ENCODE measurements at regions not wholly inside any gene's neighbourhood (a gene's known extent, or its start where the extent isn't known, plus 50 kb on each side); places are given as distances from the start of the nearest gene placed in this dataset.

GRCh38 chr5:57348376-57349140, 134.1 kb downstream of the ACTBL2 start:
- 51 to 52% methylated on average over 7 of the region's 7 CpGs for WGBS, 2 experiments (ENCODE audit: low coverage in 1 of 2, low lambda C conversion rate in 2 of 2, missing lambda C conversion rate in 2 of 2)
- H3K27me3 ChIP-seq (replicated peaks; ENCODE audit: insufficient read depth): no peaks in the 10 kb centered on the region
- DNase-seq: no peak
- no peaks in the 10 kb centered on the region for H3K9me2 ChIP-seq (ENCODE audit: insufficient read depth)
- H4K20me1 ChIP-seq (ENCODE audit: insufficient read depth): no peaks in the 10 kb centered on the region
- H3K4me3 ChIP-seq: no peak overlapping the region
- no peaks in the 10 kb centered on the region for H3K9me3 ChIP-seq (ENCODE audit: low read depth)
- H3K79me2 ChIP-seq (ENCODE audit: insufficient read depth): no peaks in the 10 kb centered on the region
- in situ Hi-C loops (cut with MboI): no loop called here
- H3K4me1 ChIP-seq (ENCODE audit: insufficient read depth): no peaks in the 10 kb centered on the region; the same call in 1 of the 2 replicates
- no peak for TF ChIP-seq EZH2phosphoT487 (IDR thresholded peaks at IDR 0.05; ENCODE audit: insufficient read depth, low read depth)
- TF ChIP-seq EZH2 (IDR thresholded peaks at IDR 0.05; ENCODE audit: insufficient read depth, poor library complexity, severe bottlenecking): no peak
- no peak overlapping the region for H2AFZ ChIP-seq
- no peaks in the 10 kb centered on the region for H3K36me3 ChIP-seq (ENCODE audit: low read depth)
- no peak overlapping the region for H3K4me2 ChIP-seq (ENCODE audit: unreplicated experiment)
- H3K9ac ChIP-seq: no peak overlapping the region
- no peaks in the 10 kb centered on the region for H3F3A ChIP-seq (ENCODE audit: insufficient read depth)
- no peak overlapping the region for H3K27ac ChIP-seq

- H3F3A ChIP-seq (ENCODE audit: insufficient read depth): no peaks in the 10 kb centered on the region
- no peaks in the 10 kb centered on the region for H3K79me2 ChIP-seq (ENCODE audit: insufficient read depth)
- WGBS, 2 experiments (ENCODE audit: low coverage in 1 of 2, low lambda C conversion rate in 2 of 2, missing lambda C conversion rate in 2 of 2): 45 to 64% methylated on average over 2 of the region's 2 CpGs
- H2AFZ ChIP-seq: peak overlapping the region; percentile 7; the same call in 1 of the 2 replicates
- no peak overlapping the region for H3K27ac ChIP-seq
- no peaks in the 10 kb centered on the region for H3K36me3 ChIP-seq (ENCODE audit: low read depth)
- no peaks in the 10 kb centered on the region; the same call in 1 of the 2 replicates for H3K4me1 ChIP-seq (ENCODE audit: insufficient read depth)
- no peaks in the 10 kb centered on the region for H3K9me3 ChIP-seq (ENCODE audit: low read depth)
- no peak overlapping the region for H3K4me3 ChIP-seq
- no peaks in the 10 kb centered on the region for H4K20me1 ChIP-seq (ENCODE audit: insufficient read depth)
- no peaks in the 10 kb centered on the region for H3K27me3 ChIP-seq (replicated peaks; ENCODE audit: insufficient read depth)
- in situ Hi-C loops (cut with MboI): no loop called here
- DNase-seq: peak; percentile 20
- H3K4me2 ChIP-seq (ENCODE audit: unreplicated experiment): no peak overlapping the region
- no peak overlapping the region for H3K9ac ChIP-seq
- H3K9me2 ChIP-seq (ENCODE audit: insufficient read depth): no peaks in the 10 kb centered on the region
- no peak for TF ChIP-seq EZH2 (IDR thresholded peaks at IDR 0.05; ENCODE audit: insufficient read depth, poor library complexity, severe bottlenecking)
- no peak for TF ChIP-seq EZH2phosphoT487 (IDR thresholded peaks at IDR 0.05; ENCODE audit: insufficient read depth, low read depth)
Observed at GRCh38 chr5:57346328-57346727, 136.3 kb downstream of the ACTBL2 start.

GRCh38 chr5:57341380-57341979, 141.1 kb downstream of the ACTBL2 start:
- Histone ChIP-seq H3K79me2 (ENCODE audit: insufficient read depth) (no peaks in the 10 kb centered on the region), H3K4me3 (no peak overlapping the region), H3K36me3 (ENCODE audit: low read depth) (no peaks in the 10 kb centered on the region), H4K20me1 (ENCODE audit: insufficient read depth) (no peaks in the 10 kb centered on the region), H3K27me3 (replicated peaks; ENCODE audit: insufficient read depth) (no peaks in the 10 kb centered on the region), H3K27ac (no peak overlapping the region), H3F3A (ENCODE audit: insufficient read depth) (no peaks in the 10 kb centered on the region), H3K9ac (no peak overlapping the region), H3K9me3 (ENCODE audit: low read depth) (no peaks in the 10 kb centered on the region), H3K4me2 (ENCODE audit: unreplicated experiment) (no peak overlapping the region), H3K4me1 (ENCODE audit: insufficient read depth) (no peaks in the 10 kb centered on the region), H3K9me2 (ENCODE audit: insufficient read depth) (no peaks in the 10 kb centered on the region), H2AFZ (no peak overlapping the region)
- DNase-seq: no peak
- 70 to 71% methylated on average over 4 of the region's 4 CpGs for WGBS, 2 experiments (ENCODE audit: low coverage in 1 of 2, low lambda C conversion rate in 2 of 2, missing lambda C conversion rate in 2 of 2)
- in situ Hi-C loops (cut with MboI): no loop called here
- TF ChIP-seq EZH2phosphoT487 (IDR thresholded peaks at IDR 0.05; ENCODE audit: insufficient read depth, low read depth) (no peak), EZH2 (IDR thresholded peaks at IDR 0.05; ENCODE audit: insufficient read depth, poor library complexity, severe bottlenecking) (no peak)

GRCh38 chr5:57340681-57341080, 141.9 kb downstream of the ACTBL2 start:
- Histone ChIP-seq H3K27me3 (replicated peaks; ENCODE audit: insufficient read depth) (no peaks in the 10 kb centered on the region), H3K4me3 (no peak overlapping the region), H3K79me2 (ENCODE audit: insufficient read depth) (no peaks in the 10 kb centered on the region), H3K9me3 (ENCODE audit: low read depth) (no peaks in the 10 kb centered on the region), H3K4me2 (ENCODE audit: unreplicated experiment) (no peak overlapping the region), H3K4me1 (ENCODE audit: insufficient read depth) (0 out of 2 replicates have a peak, but pooled peaks cover under 1% of the 10 kb centered on the region), H3F3A (ENCODE audit: insufficient read depth) (0 out of 2 replicates have a peak, but pooled peaks cover under 1% of the 10 kb centered on the region), H2AFZ (no peak overlapping the region), H3K9ac (no peak overlapping the region), H3K27ac (no peak overlapping the region), H3K9me2 (ENCODE audit: insufficient read depth) (no peaks in the 10 kb centered on the region), H4K20me1 (ENCODE audit: insufficient read depth) (no peaks in the 10 kb centered on the region), H3K36me3 (ENCODE audit: low read depth) (no peaks in the 10 kb centered on the region)
- in situ Hi-C loops (cut with MboI): no loop called here
- 77 to 78% methylated on average over 1 of the region's 1 CpG for WGBS, 2 experiments (ENCODE audit: low coverage in 1 of 2, low lambda C conversion rate in 2 of 2, missing lambda C conversion rate in 2 of 2)
- no peak for TF ChIP-seq EZH2phosphoT487 (IDR thresholded peaks at IDR 0.05; ENCODE audit: insufficient read depth, low read depth)
- TF ChIP-seq EZH2 (IDR thresholded peaks at IDR 0.05; ENCODE audit: insufficient read depth, poor library complexity, severe bottlenecking): no peak
- DNase-seq: no peak

Measured in GM23248 (cell line).